HL-60/S4 treated with retinoic acid at 250 ng/mL for 4 days and 3 days (cell line): ENCODE measurements at regions not wholly inside any gene's neighbourhood (a gene's known extent, or its start where the extent isn't known, plus 50 kb on each side); places are given as distances from the start of the nearest gene placed in this dataset.
"Not testable (repeated sequence)": the region's sequence is repeated elsewhere in the genome, so short reads cannot be mapped to it uniquely, and the experiment has no call there.

ENCODE experiments used
- in situ Hi-C: fragments of 300-500 bp; cut with MboI; formaldehyde crosslinking; loops from 2 replicates; pipeline ENCODE4 v1.7.0; 2022; ENCODE audit warnings: low sequenced_read_pairs

- in situ Hi-C loops: not testable (repeated sequence)
Measured at GRCh38 chr17:30695265-30695811, 129.2 kb downstream of the CRLF3 start.

- in situ Hi-C loops: not testable (repeated sequence)
Measured at GRCh38 chr17:30693772-30694171, 130.7 kb downstream of the CRLF3 start.

GRCh38 chr17:30689266-30690000 is 135.1 kb downstream of the CRLF3 start:
- in situ Hi-C loops: not testable (repeated sequence)

GRCh38 chr17:30686538-30687479 is 137.7 kb downstream of the CRLF3 start:
- in situ Hi-C loops: not testable (repeated sequence)

- in situ Hi-C loops: not testable (repeated sequence)
Measured at GRCh38 chr17:30682280-30682679, 142.2 kb downstream of the CRLF3 start.

- in situ Hi-C loops: not testable (repeated sequence)
Measured at GRCh38 chr17:30680681-30681080, 143.8 kb downstream of the CRLF3 start.

GRCh38 chr17:30677550-30678249 is 146.8 kb downstream of the CRLF3 start:
- in situ Hi-C loops: no loop called here

GRCh38 chr17:30675777-30676492 is 148.6 kb downstream of the CRLF3 start:
- in situ Hi-C loops: not testable (repeated sequence)

- in situ Hi-C loops: not testable (repeated sequence)
Measured at GRCh38 chr17:30669217-30669649, 155.3 kb downstream of the CRLF3 start.

- in situ Hi-C loops: not testable (repeated sequence)
Measured at GRCh38 chr17:30668360-30669181, 155.9 kb downstream of the CRLF3 start.

- in situ Hi-C loops: not testable (repeated sequence)
Measured at GRCh38 chr17:30667657-30668359, 156.7 kb downstream of the CRLF3 start.

- in situ Hi-C loops: not testable (repeated sequence)
Measured at GRCh38 chr17:30666838-30667656, 157.4 kb downstream of the CRLF3 start.

- in situ Hi-C loops: not testable (repeated sequence)
Measured at GRCh38 chr17:30663727-30664455, 160.6 kb downstream of the CRLF3 start.

- in situ Hi-C loops: not testable (repeated sequence)
Measured at GRCh38 chr17:30657148-30657547, 167.3 kb downstream of the CRLF3 start.

- in situ Hi-C loops: not testable (repeated sequence)
Measured at GRCh38 chr17:30653038-30653437, 171.5 kb downstream of the CRLF3 start.

- in situ Hi-C loops: not testable (repeated sequence)
Measured at GRCh38 chr17:30650149-30650548, 172.9 kb downstream of the GOSR1 start.

- in situ Hi-C loops: not testable (repeated sequence)
Measured at GRCh38 chr17:30648015-30648620, 170.9 kb downstream of the GOSR1 start.
